HG03565 (cell line): ENCODE measurements at regions not wholly inside any gene's neighbourhood (a gene's known extent, or its start where the extent isn't known, plus 50 kb on each side); places are given as distances from the start of the nearest gene placed in this dataset.
"Not testable (repeated sequence)": the region's sequence is repeated elsewhere in the genome, so short reads cannot be mapped to it uniquely, and the experiment has no call there.

Experiments
- ATAC-seq: cut with Tn5 transposase; IDR thresholded peaks from one replicate; pipeline ENCODE4 v1.9.1; 2021; ENCODE audit warnings: mild to moderate bottlenecking, moderate library complexity; ENCODE audit not compliant: unreplicated experiment

GRCh38 chr1:157196670-157197456 is 58.7 kb upstream of the ETV3 start:
- ATAC-seq: not testable (repeated sequence)

- no peak for ATAC-seq
Observed at GRCh38 chr1:157196245-157196543, 58.0 kb upstream of the ETV3 start.

- ATAC-seq: no peak
Observed at GRCh38 chr1:157195521-157196244, 57.5 kb upstream of the ETV3 start.

GRCh38 chr1:157194731-157195520 is 56.7 kb upstream of the ETV3 start:
- no peak for ATAC-seq

GRCh38 chr1:157193702-157194391 is 55.7 kb upstream of the ETV3 start:
- no peak for ATAC-seq

- ATAC-seq: no peak
Observed at GRCh38 chr1:157193219-157193618, 55.0 kb upstream of the ETV3 start.

- ATAC-seq: no peak
Observed at GRCh38 chr1:157189986-157190982, 52.1 kb upstream of the ETV3 start.

GRCh38 chr1:157189096-157189495 is 50.9 kb upstream of the ETV3 start:
- no peak for ATAC-seq
